Central memory CD8-positive, alpha-beta T cell (primary cell): ENCODE measurements at regions not wholly inside any gene's neighbourhood (a gene's known extent, or its start where the extent isn't known, plus 50 kb on each side); places are given as distances from the start of the nearest gene placed in this dataset.

Experiments
- ATAC-seq: fragments of 150-1000 bp; cut with Tn5 transposase; replicated peaks from 2 replicates; pipeline ENCODE4 v1.10.0; 2022; ENCODE audit warnings: mild to moderate bottlenecking, moderate FRiP score, moderate number of reproducible peaks; ENCODE audit not compliant: poor library complexity, severe bottlenecking; ENCODE audit errors: extremely low read depth
- DNase-seq, 2 donors: peaks; one replicate each; pipeline ENCODE4 v3.0.0; 2021; ENCODE audit warnings: low spot score in 2 of 2
- H3K27ac Mint-ChIP-seq: one replicate; pipeline ENCODE4 v1.8.0; 2022; ENCODE audit warnings: low read depth, mild to moderate bottlenecking, moderate library complexity, mixed read lengths
- H3K27me3 Mint-ChIP-seq: one replicate; pipeline ENCODE4 v1.8.0; 2022; ENCODE audit warnings: mixed read lengths
- H3K36me3 Mint-ChIP-seq: one replicate; pipeline ENCODE4 v1.8.0; 2022; ENCODE audit warnings: mild to moderate bottlenecking, moderate library complexity, mixed read lengths; ENCODE audit not compliant: insufficient read depth
- H3K4me1 Mint-ChIP-seq: one replicate; pipeline ENCODE4 v1.8.0; 2022; ENCODE audit warnings: mixed read lengths
- H3K4me3 Mint-ChIP-seq: one replicate; pipeline ENCODE4 v1.8.0; 2022; ENCODE audit warnings: mild to moderate bottlenecking, moderate library complexity, mixed read lengths
- H3K9me3 Mint-ChIP-seq: one replicate; pipeline ENCODE4 v1.8.0; 2022; ENCODE audit warnings: mixed read lengths

GRCh38 chr9:28821240-28821639, 1248.0 kb upstream of the C9orf72 start:
- no peak for ATAC-seq
- DNase-seq, result no peak
- H3K9me3 Mint-ChIP-seq, result peaks cover 43% of the 10 kb centered on the region
- H3K4me3 Mint-ChIP-seq, result no peak overlapping the region
- H3K4me1 Mint-ChIP-seq, result no peaks in the 10 kb centered on the region
- no peak overlapping the region for H3K27ac Mint-ChIP-seq
- peaks cover under 1% of the 10 kb centered on the region for H3K36me3 Mint-ChIP-seq
- no peaks in the 10 kb centered on the region for H3K27me3 Mint-ChIP-seq

- Mint-ChIP-seq H3K27me3 (no peaks in the 10 kb centered on the region), H3K4me1 (no peaks in the 10 kb centered on the region), H3K9me3 (peaks cover 29% of the 10 kb centered on the region), H3K4me3 (no peak overlapping the region), H3K27ac (no peak overlapping the region), H3K36me3 (peaks cover 3% of the 10 kb centered on the region)
- DNase-seq, result no peak
- no peak for ATAC-seq
Observed at GRCh38 chr9:28824432-28824963, 1251.2 kb upstream of the C9orf72 start.

DNA sequence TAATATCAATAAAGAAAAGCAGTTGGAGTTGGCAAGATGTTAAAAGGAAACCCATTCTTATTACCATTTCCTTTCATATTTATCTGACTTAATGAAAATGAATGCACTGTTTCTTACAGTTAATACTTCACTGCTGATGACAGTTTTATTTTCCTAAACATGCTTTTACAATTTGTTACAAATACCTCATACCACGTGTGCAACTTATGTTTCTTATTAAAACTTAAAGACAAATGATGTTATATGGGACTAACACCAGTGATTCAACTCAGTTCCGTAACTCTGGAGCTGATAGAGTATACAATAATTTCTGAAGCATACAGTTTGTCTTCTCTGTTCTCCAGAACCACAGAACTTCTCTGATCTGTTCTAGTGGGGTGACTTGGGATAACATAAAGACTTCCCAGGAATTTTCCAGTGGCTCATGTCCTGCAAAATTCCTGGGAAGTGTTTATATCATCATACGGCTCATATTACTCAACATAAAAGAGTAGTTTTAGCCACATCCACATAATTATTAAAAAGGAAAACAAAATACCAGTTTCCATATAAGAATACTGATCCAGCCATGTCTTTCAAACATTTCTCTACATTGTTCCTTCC, 1259.0 kb upstream of the C9orf72 start:
- DNase-seq (no peak), ATAC-seq (no peak)
- Mint-ChIP-seq H3K27me3 (no peaks in the 10 kb centered on the region), H3K4me3 (no peak overlapping the region), H3K36me3 (no peaks in the 10 kb centered on the region), H3K4me1 (no peaks in the 10 kb centered on the region), H3K9me3 (peaks cover 9% of the 10 kb centered on the region), H3K27ac (no peak overlapping the region)

- H3K4me1 Mint-ChIP-seq, result no peaks in the 10 kb centered on the region
- H3K4me3 Mint-ChIP-seq, result no peak overlapping the region
- no peaks in the 10 kb centered on the region for H3K36me3 Mint-ChIP-seq
- peaks cover 12% of the 10 kb centered on the region for H3K9me3 Mint-ChIP-seq
- DNase-seq (no peak), ATAC-seq (no peak)
- no peak overlapping the region for H3K27ac Mint-ChIP-seq
- no peaks in the 10 kb centered on the region for H3K27me3 Mint-ChIP-seq
Observed at GRCh38 chr9:28834156-28834555, 1260.9 kb upstream of the C9orf72 start.

- Mint-ChIP-seq H3K4me3 (no peak overlapping the region), H3K9me3 (peaks cover 10% of the 10 kb centered on the region), H3K27me3 (no peaks in the 10 kb centered on the region), H3K36me3 (peaks cover 2% of the 10 kb centered on the region), H3K27ac (no peak overlapping the region), H3K4me1 (no peaks in the 10 kb centered on the region)
- ATAC-seq, result no peak
- DNase-seq, result no peak
Observed at GRCh38 chr9:28839778-28840430, 1266.6 kb upstream of the C9orf72 start.

DNA sequence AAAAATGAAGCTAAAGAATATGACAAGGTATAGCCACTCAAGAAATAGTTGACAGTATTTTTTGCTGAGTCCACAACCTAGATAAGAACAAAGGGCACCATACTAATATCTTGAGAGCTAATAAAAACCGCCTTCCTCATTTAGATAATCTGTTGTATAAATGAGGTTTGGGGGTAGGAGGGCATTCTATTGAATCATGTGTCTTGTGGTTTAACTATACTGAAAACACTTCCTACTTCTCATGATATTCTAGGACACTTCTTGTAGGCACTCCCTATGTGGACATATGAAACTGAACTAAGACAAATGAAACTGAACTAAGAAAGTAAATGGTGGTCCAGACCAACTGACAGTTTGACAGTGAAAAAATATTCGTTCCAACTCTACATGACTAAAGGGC, 1268.5 kb upstream of the C9orf72 start:
- Mint-ChIP-seq H3K4me1 (no peaks in the 10 kb centered on the region), H3K4me3 (no peak overlapping the region), H3K36me3 (peaks cover 2% of the 10 kb centered on the region), H3K27me3 (no peaks in the 10 kb centered on the region), H3K27ac (no peak overlapping the region), H3K9me3 (peaks cover 15% of the 10 kb centered on the region)
- ATAC-seq, result no peak
- DNase-seq, result no peak

DNA sequence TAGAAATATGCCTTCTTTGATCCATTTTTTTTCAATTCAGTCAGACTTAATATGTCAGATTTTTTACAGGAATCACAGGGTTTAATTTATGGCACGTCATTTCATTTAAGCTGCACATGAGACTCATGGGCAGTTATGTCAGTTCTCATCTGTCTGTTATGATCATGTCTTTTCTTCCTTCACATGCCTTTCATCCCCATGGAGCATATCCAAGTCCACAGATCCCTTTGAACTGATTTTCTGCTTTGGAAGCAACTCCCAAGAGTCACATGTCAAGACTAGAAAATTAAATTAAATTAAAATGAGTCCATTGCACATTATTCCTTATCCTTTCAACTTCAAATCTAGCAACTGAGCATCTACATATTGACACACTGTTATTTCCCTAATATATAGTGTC, 1274.0 kb upstream of the C9orf72 start:
- Mint-ChIP-seq H3K9me3 (peaks cover 17% of the 10 kb centered on the region), H3K4me1 (no peaks in the 10 kb centered on the region), H3K36me3 (peaks cover 2% of the 10 kb centered on the region), H3K27me3 (no peaks in the 10 kb centered on the region), H3K4me3 (no peak overlapping the region), H3K27ac (no peak overlapping the region)
- no peak for ATAC-seq
- DNase-seq, result no peak

GRCh38 chr9:28848671-28849070, 1275.4 kb upstream of the C9orf72 start:
- Mint-ChIP-seq H3K9me3 (peaks cover 17% of the 10 kb centered on the region), H3K27me3 (no peaks in the 10 kb centered on the region), H3K36me3 (peaks cover 2% of the 10 kb centered on the region), H3K27ac (no peak overlapping the region), H3K4me1 (no peaks in the 10 kb centered on the region), H3K4me3 (no peak overlapping the region)
- no peak for ATAC-seq
- no peak for DNase-seq

- Mint-ChIP-seq H3K36me3 (no peaks in the 10 kb centered on the region), H3K4me1 (no peaks in the 10 kb centered on the region), H3K27me3 (no peaks in the 10 kb centered on the region), H3K9me3 (peaks cover 17% of the 10 kb centered on the region), H3K4me3 (no peak overlapping the region), H3K27ac (no peak overlapping the region)
- ATAC-seq, result no peak
- DNase-seq, result no peak
Observed at GRCh38 chr9:28853477-28853876, 1280.2 kb upstream of the C9orf72 start.

GRCh38 chr9:28866951-28867350, 1293.7 kb upstream of the C9orf72 start:
- no peaks in the 10 kb centered on the region for H3K36me3 Mint-ChIP-seq
- DNase-seq, result no peak
- no peaks in the 10 kb centered on the region for H3K27me3 Mint-ChIP-seq
- H3K4me3 Mint-ChIP-seq, result no peak overlapping the region
- H3K9me3 Mint-ChIP-seq, result peaks cover 10% of the 10 kb centered on the region
- H3K4me1 Mint-ChIP-seq, result no peaks in the 10 kb centered on the region
- no peak overlapping the region for H3K27ac Mint-ChIP-seq
- no peak for ATAC-seq

- no peak for DNase-seq
- H3K27ac Mint-ChIP-seq, result no peak overlapping the region
Observed at GRCh38 chr9:28868228-28868990, 1295.1 kb upstream of the C9orf72 start.

DNA sequence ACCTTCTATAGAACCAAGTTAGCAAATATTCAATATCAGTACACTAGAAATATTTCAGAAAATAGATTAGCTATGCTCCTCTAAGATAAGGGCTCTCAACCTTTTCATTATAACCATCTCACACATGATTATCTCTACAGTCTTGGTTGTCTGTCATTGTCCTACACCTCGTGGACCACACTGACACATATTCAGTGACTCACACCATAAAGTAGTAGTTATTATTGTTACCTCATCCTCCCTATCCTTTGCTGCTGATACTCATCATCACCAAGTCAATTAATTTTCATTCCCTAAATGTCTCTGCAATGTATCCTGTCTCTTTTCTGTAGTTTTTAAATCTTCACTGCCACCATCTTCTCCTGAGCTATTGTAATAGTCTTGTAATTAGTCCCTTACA, 1309.2 kb upstream of the C9orf72 start:
- H3K9me3 Mint-ChIP-seq, result peaks cover 10% of the 10 kb centered on the region
- peaks cover 1% of the 10 kb centered on the region for H3K36me3 Mint-ChIP-seq
- ATAC-seq (no peak), DNase-seq (no peak)
- H3K4me1 Mint-ChIP-seq, result no peaks in the 10 kb centered on the region
- H3K27ac Mint-ChIP-seq, result no peak overlapping the region
- H3K4me3 Mint-ChIP-seq, result no peak overlapping the region
- no peaks in the 10 kb centered on the region for H3K27me3 Mint-ChIP-seq

More at GRCh38 chr9:28868228-28868990, 1295.1 kb upstream of the C9orf72 start:
- Mint-ChIP-seq H3K4me1 (no peaks in the 10 kb centered on the region), H3K36me3 (no peaks in the 10 kb centered on the region), H3K27me3 (no peaks in the 10 kb centered on the region), H3K4me3 (no peak overlapping the region), H3K9me3 (peaks cover 10% of the 10 kb centered on the region)
- ATAC-seq, result no peak

- H3K36me3 Mint-ChIP-seq, result peaks cover 1% of the 10 kb centered on the region
- H3K4me1 Mint-ChIP-seq, result no peaks in the 10 kb centered on the region
- H3K27me3 Mint-ChIP-seq, result no peaks in the 10 kb centered on the region
- DNase-seq (no peak), ATAC-seq (no peak)
- no peak overlapping the region for H3K27ac Mint-ChIP-seq
- no peak overlapping the region for H3K4me3 Mint-ChIP-seq
- H3K9me3 Mint-ChIP-seq, result peaks cover 10% of the 10 kb centered on the region
Observed at GRCh38 chr9:28883234-28883633, 1310.0 kb upstream of the C9orf72 start.
